SK-N-SH (cell line): ENCODE measurements at regions not wholly inside any gene's neighbourhood (a gene's known extent, or its start where the extent isn't known, plus 50 kb on each side); places are given as distances from the start of the nearest gene placed in this dataset.

Experiments
- CTCF ChIA-PET: fragments of 300-600, 350-600 bp; formaldehyde crosslinking; extraction: SDS; loops from one replicate; lab custom pipeline; 2021; lab: Yijun Ruan, JAX
- POLR2A ChIA-PET: fragments of 350-600 bp; sonication (Branson Sonifier 250); formaldehyde crosslinking; extraction: SDS; loops from one replicate; lab custom pipeline; 2020; ENCODE audit warnings: antibody characterized with exemption, inconsistent platforms; lab: Yijun Ruan, JAX
- DNase-seq: peaks from one replicate; pipeline ENCODE4 v3.0.0; 2012
- H2AFZ ChIP-seq: fragments of 200-600 bp; sonication (generic); 2 replicates; pipeline ENCODE4 v1.8.1; 2016; ENCODE audit warnings: antibody characterized with exemption, mild to moderate bottlenecking, low read depth
- H3F3A ChIP-seq: fragments of 200-600 bp; sonication (generic); replicated peaks from 2 replicates; pipeline ENCODE3; 2016; ENCODE audit warnings: antibody characterized with exemption, mild to moderate bottlenecking; ENCODE audit not compliant: insufficient read depth
- H3K27ac ChIP-seq, 2 experiments: fragments of 200-500 bp in 1 of 2; fragments of 200-600 bp in 1 of 2; sonication (Bioruptor generic) in 1 of 2; sonication (generic), shearing (Covaris generic) in 1 of 2; 2 replicates each; pipeline versions ENCODE4 v1.5.1 to v1.6.1; 2014 to 2016; ENCODE audit warnings: low read depth in 2 of 2, inconsistent platforms in 1 of 2, low read length in 1 of 2, mild to moderate bottlenecking in 1 of 2, mixed read lengths in 1 of 2
- H3K27me3 ChIP-seq: fragments of 200-600 bp; sonication (generic), shearing (Covaris generic); 2 replicates; pipeline ENCODE4 v1.6.1; 2016; ENCODE audit warnings: mixed run types; ENCODE audit not compliant: insufficient read depth
- H3K36me3 ChIP-seq, 2 experiments: fragments of 200-500 bp in 1 of 2; fragments of 200-600 bp in 1 of 2; sonication (Bioruptor generic) in 1 of 2; sonication (generic) in 1 of 2; replicated peaks in 1 of 2; 2 replicates each; pipeline versions ENCODE3 to v1.5.1; 2014 to 2016; ENCODE audit warnings: low read length in 1 of 2, mild to moderate bottlenecking in 1 of 2; ENCODE audit not compliant: insufficient read depth in 2 of 2, control insufficient read depth in 1 of 2
- H3K4me1 ChIP-seq, 2 experiments: fragments of 200-500 bp in 1 of 2; fragments of 200-600 bp in 1 of 2; sonication (Bioruptor generic) in 1 of 2; sonication (generic), shearing (Covaris generic) in 1 of 2; 2 replicates each; pipeline versions ENCODE4 v1.5.1 to v1.6.1; 2014 to 2016; ENCODE audit warnings: low read depth in 1 of 2, low read length in 1 of 2, mixed run types in 1 of 2; ENCODE audit not compliant: insufficient read depth in 2 of 2, control insufficient read depth in 1 of 2
- H3K4me2 ChIP-seq: fragments of 200-600 bp; sonication (generic), shearing (Covaris generic); 2 replicates; pipeline ENCODE4 v1.6.1; 2017; ENCODE audit warnings: mixed run types
- H3K4me3 ChIP-seq, 2 experiments: fragments of 200-500 bp in 1 of 2; fragments of 200-600 bp in 1 of 2; sonication (Bioruptor generic) in 1 of 2; sonication (generic), shearing (Covaris generic) in 1 of 2; 2 replicates each; pipeline versions ENCODE4 v1.5.1 to v1.8.1; 2014 to 2016; ENCODE audit warnings: low read depth in 2 of 2, inconsistent platforms in 1 of 2, low read length in 1 of 2, mild to moderate bottlenecking in 1 of 2, mixed read lengths in 1 of 2, moderate library complexity in 1 of 2
- H3K79me2 ChIP-seq: fragments of 200-600 bp; sonication (generic); 2 replicates; pipeline ENCODE4 v1.8.1; 2017; ENCODE audit warnings: mild to moderate bottlenecking; ENCODE audit not compliant: insufficient read depth
- H3K9ac ChIP-seq: fragments of 200-600 bp; sonication (generic); 2 replicates; pipeline ENCODE4 v1.6.1; 2017; ENCODE audit warnings: mixed run types
- H3K9me2 ChIP-seq: fragments of 200-600 bp; sonication (generic); 2 replicates; pipeline ENCODE4 v1.6.1; 2017; ENCODE audit warnings: mixed run types
- H3K9me3 ChIP-seq: fragments of 200-600 bp; sonication (generic); 2 replicates; pipeline ENCODE4 v1.6.1; 2017; ENCODE audit warnings: mixed run types, mild to moderate bottlenecking, moderate library complexity
- H4K20me1 ChIP-seq: fragments of 200-600 bp; sonication (generic); 2 replicates; pipeline ENCODE4 v1.6.1; 2017; ENCODE audit warnings: mild to moderate bottlenecking, mixed run types; ENCODE audit not compliant: insufficient read depth
- ELF1 ChIP-seq: IDR thresholded peaks from 2 replicates; pipeline ENCODE4 v1.4.0; 2012
- EP300 ChIP-seq, 2 experiments: IDR thresholded peaks; 2 replicates each; pipeline versions ENCODE4 v1.4.0 to v1.6.1; 2012; ENCODE audit warnings: borderline replicate concordance in 1 of 2, low read depth in 1 of 2, low read length in 1 of 2
- FOXJ3 ChIP-seq: sonication (generic); formaldehyde crosslinking; IDR thresholded peaks from 2 replicates; pipeline ENCODE4 v1.5.1; 2020; ENCODE audit warnings: mild to moderate bottlenecking, missing genetic modification reagents
- FOXM1 ChIP-seq: IDR thresholded peaks from 2 replicates; pipeline ENCODE4 v1.4.0; 2012; ENCODE audit warnings: low read depth, mild to moderate bottlenecking
- MXI1 ChIP-seq: IDR thresholded peaks from 2 replicates; pipeline ENCODE4 v1.6.1; 2012; ENCODE audit warnings: mild to moderate bottlenecking, low read depth, low read length, improper control_type of control experiment
- NRF1 ChIP-seq: IDR thresholded peaks from 2 replicates; pipeline ENCODE4 v1.6.1; 2012; ENCODE audit warnings: low read depth, mild to moderate bottlenecking, low read length
- POLR2AphosphoS5 ChIP-seq: IDR thresholded peaks from 2 replicates; pipeline ENCODE4 v1.6.1; 2012; ENCODE audit warnings: low read depth, low read length
- RFX5 ChIP-seq: IDR thresholded peaks from 2 replicates; pipeline ENCODE4 v1.6.1; 2012; ENCODE audit warnings: mild to moderate bottlenecking, improper control_type of control experiment, low read length
- RXRA ChIP-seq: IDR thresholded peaks from 2 replicates; pipeline ENCODE4 v1.4.0; 2012; ENCODE audit warnings: low read depth, mild to moderate bottlenecking, borderline replicate concordance
- SIN3A ChIP-seq: IDR thresholded peaks from 2 replicates; pipeline ENCODE4 v1.6.1; 2012; ENCODE audit warnings: low read depth, mild to moderate bottlenecking, low read length, moderate library complexity, borderline replicate concordance
- SMC3 ChIP-seq: IDR thresholded peaks from 2 replicates; pipeline ENCODE4 v1.6.1; 2012; ENCODE audit warnings: low read depth, low read length, improper control_type of control experiment
- TAF1 ChIP-seq: IDR thresholded peaks from 2 replicates; pipeline ENCODE4 v1.6.1; 2012; ENCODE audit warnings: low read depth, mild to moderate bottlenecking, low read length, moderate library complexity, borderline replicate concordance
- TCF12 ChIP-seq: IDR thresholded peaks from 2 replicates; pipeline ENCODE4 v1.4.0; 2012
- TEAD4 ChIP-seq: IDR thresholded peaks from 2 replicates; pipeline ENCODE4 v1.4.0; 2012; ENCODE audit warnings: mild to moderate bottlenecking, borderline replicate concordance; ENCODE audit not compliant: insufficient read depth
- WGBS: methylation state at CpG from one replicate; pipeline ENCODE4 v1.1.6; 2017; ENCODE audit warnings: low lambda C conversion rate; 5-methylcytosine and 5-hydroxymethylcytosine counted together
- TF ChIP-seq, protein P1 (sequence below): fragments of 150-350 bp; IDR thresholded peaks from 2 replicates; pipeline ENCODE4 v1.6.1; 2017; ENCODE audit warnings: antibody characterized with exemption, low read length, low read depth, borderline replicate concordance
- TF ChIP-seq, protein P2 (sequence below): IDR thresholded peaks from 2 replicates; pipeline ENCODE4 v1.6.1; 2012; ENCODE audit warnings: mild to moderate bottlenecking, low read depth, low read length, moderate library complexity
- TF ChIP-seq, protein P3 (sequence below): fragments of 150-350 bp; IDR thresholded peaks from 2 replicates; pipeline ENCODE4 v1.6.1; 2016; ENCODE audit warnings: mild to moderate bottlenecking, low read depth, low read length

DNA sequence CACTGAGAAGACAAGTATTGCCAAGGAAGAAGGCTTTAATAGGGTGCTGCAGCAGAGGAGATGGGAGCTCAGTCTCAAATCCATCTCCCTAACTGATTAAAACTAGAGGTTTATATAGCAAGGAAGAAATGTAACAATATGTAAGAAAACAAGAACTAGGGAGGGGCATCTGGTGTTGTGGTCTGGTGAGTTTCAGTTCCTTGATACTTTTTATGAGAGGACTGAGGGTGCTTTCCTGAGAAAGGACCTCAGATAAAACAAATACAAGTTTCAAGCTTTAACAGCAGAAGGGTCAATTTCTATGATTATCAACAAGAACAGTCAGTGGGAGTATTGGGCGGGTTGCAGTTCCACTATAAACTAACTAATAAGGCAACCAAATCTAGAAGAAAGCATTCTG lies 1967.5 kb downstream of the SUCLG1 start:
- H3K36me3 ChIP-seq: no peaks in the 10 kb centered on the region
- H4K20me1 ChIP-seq: no peaks in the 10 kb centered on the region
- H3K4me1 ChIP-seq: no peaks in the 10 kb centered on the region
- no peaks in the 10 kb centered on the region for H3F3A ChIP-seq
- H3K79me2 ChIP-seq: no peaks in the 10 kb centered on the region
- no peak overlapping the region for H3K4me3 ChIP-seq
- no peak overlapping the region for H3K27ac ChIP-seq
- TF ChIP-seq, protein P1, sequence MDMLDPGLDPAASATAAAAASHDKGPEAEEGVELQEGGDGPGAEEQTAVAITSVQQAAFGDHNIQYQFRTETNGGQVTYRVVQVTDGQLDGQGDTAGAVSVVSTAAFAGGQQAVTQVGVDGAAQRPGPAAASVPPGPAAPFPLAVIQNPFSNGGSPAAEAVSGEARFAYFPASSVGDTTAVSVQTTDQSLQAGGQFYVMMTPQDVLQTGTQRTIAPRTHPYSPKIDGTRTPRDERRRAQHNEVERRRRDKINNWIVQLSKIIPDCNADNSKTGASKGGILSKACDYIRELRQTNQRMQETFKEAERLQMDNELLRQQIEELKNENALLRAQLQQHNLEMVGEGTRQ: no peak
- TF ChIP-seq FOXJ3 (CRISPR knock-in tag): no peak
- no peak for TF ChIP-seq ELF1
- TF ChIP-seq, protein P2, sequence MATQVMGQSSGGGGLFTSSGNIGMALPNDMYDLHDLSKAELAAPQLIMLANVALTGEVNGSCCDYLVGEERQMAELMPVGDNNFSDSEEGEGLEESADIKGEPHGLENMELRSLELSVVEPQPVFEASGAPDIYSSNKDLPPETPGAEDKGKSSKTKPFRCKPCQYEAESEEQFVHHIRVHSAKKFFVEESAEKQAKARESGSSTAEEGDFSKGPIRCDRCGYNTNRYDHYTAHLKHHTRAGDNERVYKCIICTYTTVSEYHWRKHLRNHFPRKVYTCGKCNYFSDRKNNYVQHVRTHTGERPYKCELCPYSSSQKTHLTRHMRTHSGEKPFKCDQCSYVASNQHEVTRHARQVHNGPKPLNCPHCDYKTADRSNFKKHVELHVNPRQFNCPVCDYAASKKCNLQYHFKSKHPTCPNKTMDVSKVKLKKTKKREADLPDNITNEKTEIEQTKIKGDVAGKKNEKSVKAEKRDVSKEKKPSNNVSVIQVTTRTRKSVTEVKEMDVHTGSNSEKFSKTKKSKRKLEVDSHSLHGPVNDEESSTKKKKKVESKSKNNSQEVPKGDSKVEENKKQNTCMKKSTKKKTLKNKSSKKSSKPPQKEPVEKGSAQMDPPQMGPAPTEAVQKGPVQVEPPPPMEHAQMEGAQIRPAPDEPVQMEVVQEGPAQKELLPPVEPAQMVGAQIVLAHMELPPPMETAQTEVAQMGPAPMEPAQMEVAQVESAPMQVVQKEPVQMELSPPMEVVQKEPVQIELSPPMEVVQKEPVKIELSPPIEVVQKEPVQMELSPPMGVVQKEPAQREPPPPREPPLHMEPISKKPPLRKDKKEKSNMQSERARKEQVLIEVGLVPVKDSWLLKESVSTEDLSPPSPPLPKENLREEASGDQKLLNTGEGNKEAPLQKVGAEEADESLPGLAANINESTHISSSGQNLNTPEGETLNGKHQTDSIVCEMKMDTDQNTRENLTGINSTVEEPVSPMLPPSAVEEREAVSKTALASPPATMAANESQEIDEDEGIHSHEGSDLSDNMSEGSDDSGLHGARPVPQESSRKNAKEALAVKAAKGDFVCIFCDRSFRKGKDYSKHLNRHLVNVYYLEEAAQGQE: no peak
- no peak for TF ChIP-seq RFX5
- TF ChIP-seq TEAD4: no peak
- TF ChIP-seq, protein P3, sequence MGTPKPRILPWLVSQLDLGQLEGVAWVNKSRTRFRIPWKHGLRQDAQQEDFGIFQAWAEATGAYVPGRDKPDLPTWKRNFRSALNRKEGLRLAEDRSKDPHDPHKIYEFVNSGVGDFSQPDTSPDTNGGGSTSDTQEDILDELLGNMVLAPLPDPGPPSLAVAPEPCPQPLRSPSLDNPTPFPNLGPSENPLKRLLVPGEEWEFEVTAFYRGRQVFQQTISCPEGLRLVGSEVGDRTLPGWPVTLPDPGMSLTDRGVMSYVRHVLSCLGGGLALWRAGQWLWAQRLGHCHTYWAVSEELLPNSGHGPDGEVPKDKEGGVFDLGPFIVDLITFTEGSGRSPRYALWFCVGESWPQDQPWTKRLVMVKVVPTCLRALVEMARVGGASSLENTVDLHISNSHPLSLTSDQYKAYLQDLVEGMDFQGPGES: no peak
- TF ChIP-seq EP300 (IDR thresholded peaks at IDR 0.05; ENCODE audit: borderline replicate concordance in 1 of 2, low read depth in 1 of 2, low read length in 1 of 2): no peak
- TF ChIP-seq NRF1: no peak
- TF ChIP-seq TAF1: no peak
- TF ChIP-seq RXRA: no peak
- TF ChIP-seq FOXM1: no peak
- no peak for TF ChIP-seq SIN3A
- no peak for TF ChIP-seq SMC3
- no peak for TF ChIP-seq POLR2AphosphoS5
- no peak for TF ChIP-seq TCF12
- no peak for TF ChIP-seq MXI1
- H2AFZ ChIP-seq: no peak overlapping the region
- WGBS: 4% methylated on average over 1 of the region's 1 CpG
- CTCF ChIA-PET: no interaction called here
- H3K27me3 ChIP-seq: no peaks in the 10 kb centered on the region
- no peaks in the 10 kb centered on the region for H3K9me3 ChIP-seq
- POLR2A ChIA-PET: no interaction called here
- no peak overlapping the region for H3K9ac ChIP-seq
- no peak for DNase-seq
- no peaks in the 10 kb centered on the region for H3K9me2 ChIP-seq
- H3K4me2 ChIP-seq: no peak overlapping the region
